Activated CD4-positive, CD25-positive, alpha-beta regulatory T cell treated with anti-CD3 and anti-CD28 coated beads, Interleukin-2, amount 50 U/mL, for 24 hours (primary cell): ENCODE measurements at regions not wholly inside any gene's neighbourhood (a gene's known extent, or its start where the extent isn't known, plus 50 kb on each side); places are given as distances from the start of the nearest gene placed in this dataset.
"Not testable (repeated sequence)": the region's sequence is repeated elsewhere in the genome, so short reads cannot be mapped to it uniquely, and the experiment has no call there.

Source experiments
- ATAC-seq, 2 donors: fragments of 150-1000 bp; cut with Tn5 transposase; one replicate each; pipeline ENCODE4 v1.10.0; 2021; ENCODE audit warnings: mild to moderate bottlenecking in 1 of 2, moderate library complexity in 1 of 2

- no peak for ATAC-seq
Observed at GRCh38 chr6:20263059-20263458, 50.8 kb upstream of the MBOAT1 start.

- ATAC-seq = no peak
Observed at GRCh38 chr6:20265842-20266241, 53.6 kb upstream of the MBOAT1 start.

- ATAC-seq = no peak
Observed at GRCh38 chr6:20266851-20267608, 54.8 kb upstream of the MBOAT1 start.

GRCh38 chr6:20269181-20269580 is 56.9 kb upstream of the MBOAT1 start:
- ATAC-seq = no peak

GRCh38 chr6:20271818-20272217 is 59.5 kb upstream of the MBOAT1 start:
- no peak for ATAC-seq

GRCh38 chr6:20274137-20274536 is 61.9 kb upstream of the MBOAT1 start:
- ATAC-seq = no peak

- not testable (repeated sequence) for ATAC-seq
Observed at GRCh38 chr6:20275837-20276236, 63.6 kb upstream of the MBOAT1 start.

- not testable (repeated sequence) for ATAC-seq
Observed at GRCh38 chr6:20277724-20278123, 65.5 kb upstream of the MBOAT1 start.

GRCh38 chr6:20279051-20279450 is 66.8 kb upstream of the MBOAT1 start:
- no peak for ATAC-seq

GRCh38 chr6:20279608-20280287 is 67.5 kb upstream of the MBOAT1 start:
- ATAC-seq = no peak

- ATAC-seq = no peak
Observed at GRCh38 chr6:20280288-20280621, 68.0 kb upstream of the MBOAT1 start.

GRCh38 chr6:20284672-20285071 is 72.4 kb upstream of the MBOAT1 start:
- ATAC-seq = no peak

GRCh38 chr6:20286968-20287565 is 74.8 kb upstream of the MBOAT1 start:
- ATAC-seq = no peak

- peak; percentile 69 to 81 for ATAC-seq
Observed at GRCh38 chr6:20291764-20292580, 79.7 kb upstream of the MBOAT1 start.

- peak; percentile 44 to 73 for ATAC-seq
Observed at GRCh38 chr6:20292905-20293304, 80.6 kb upstream of the MBOAT1 start.

- ATAC-seq = no peak
Observed at GRCh38 chr6:20301256-20301655, 89.0 kb upstream of the MBOAT1 start.

- no peak for ATAC-seq
Observed at GRCh38 chr6:20302168-20302567, 89.9 kb upstream of the MBOAT1 start.

- no peak for ATAC-seq
Observed at GRCh38 chr6:20302702-20303251, 90.5 kb upstream of the MBOAT1 start.

- ATAC-seq = no peak
Observed at GRCh38 chr6:20306491-20306890, 94.2 kb upstream of the MBOAT1 start.

- ATAC-seq = no peak
Observed at GRCh38 chr6:20309186-20309585, 92.5 kb upstream of the E2F3 start.

- no peak for ATAC-seq
Observed at GRCh38 chr6:20310185-20310584, 91.5 kb upstream of the E2F3 start.

- ATAC-seq = no peak
Observed at GRCh38 chr6:20312606-20313005, 89.1 kb upstream of the E2F3 start.

- no peak for ATAC-seq
Observed at GRCh38 chr6:20313051-20313450, 88.6 kb upstream of the E2F3 start.
